Activated T-cell treated with anti-CD3 and anti-CD28 coated beads, Interleukin-2, amount 50 U/mL, for 4 hours (primary cell): ENCODE measurements at regions not wholly inside any gene's neighbourhood (a gene's known extent, or its start where the extent isn't known, plus 50 kb on each side); places are given as distances from the start of the nearest gene placed in this dataset.

ENCODE experiments used
- ATAC-seq, 2 donors: fragments of 200-7000 bp; cut with Tn5 transposase; one replicate each; pipeline ENCODE4 v1.10.0; 2021
- DNase-seq: peaks from one replicate; pipeline ENCODE4 v3.0.0-alpha.2; 2020
- H3K27me3 Mint-ChIP-seq: one replicate; pipeline ENCODE4 v1.8.0; 2021; ENCODE audit warnings: low read depth, mixed read lengths
- H3K36me3 Mint-ChIP-seq: one replicate; pipeline ENCODE4 v1.8.0; 2022; ENCODE audit warnings: mixed read lengths; ENCODE audit not compliant: insufficient read depth
- H3K4me1 Mint-ChIP-seq: one replicate; pipeline ENCODE4 v1.8.0; 2021; ENCODE audit warnings: low read depth, mixed read lengths
- H3K4me3 Mint-ChIP-seq: one replicate; pipeline ENCODE4 v1.8.0; 2021; ENCODE audit warnings: mild to moderate bottlenecking, moderate library complexity, mixed read lengths
- H3K9me3 Mint-ChIP-seq: one replicate; pipeline ENCODE4 v1.8.0; 2021; ENCODE audit warnings: mixed read lengths

DNA sequence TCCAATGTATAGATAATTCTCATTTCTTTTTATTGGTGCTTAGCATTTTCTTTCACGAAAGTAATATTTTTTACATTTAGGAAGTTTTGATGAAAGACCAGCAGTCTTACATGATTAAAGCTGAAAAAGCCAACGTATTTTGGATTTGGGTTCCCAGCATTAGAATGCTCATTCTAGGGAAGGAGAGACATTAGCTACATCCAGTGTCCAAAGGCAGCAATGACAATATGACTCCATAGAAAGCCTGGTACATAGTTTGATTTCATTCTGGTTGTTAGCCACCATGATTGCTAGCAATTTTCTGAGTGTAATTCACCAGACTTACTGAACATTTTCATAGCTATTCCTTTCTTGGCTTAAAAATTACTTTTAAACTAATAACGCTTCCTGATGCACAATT, 1397.5 kb downstream of the PCDH7 start:
- no peak for ATAC-seq
- Mint-ChIP-seq H3K9me3 (peaks cover 17% of the 10 kb centered on the region), H3K4me3 (no peak overlapping the region), H3K4me1 (no peaks in the 10 kb centered on the region), H3K27me3 (no peaks in the 10 kb centered on the region), H3K36me3 (no peaks in the 10 kb centered on the region)
- no peak for DNase-seq

DNA sequence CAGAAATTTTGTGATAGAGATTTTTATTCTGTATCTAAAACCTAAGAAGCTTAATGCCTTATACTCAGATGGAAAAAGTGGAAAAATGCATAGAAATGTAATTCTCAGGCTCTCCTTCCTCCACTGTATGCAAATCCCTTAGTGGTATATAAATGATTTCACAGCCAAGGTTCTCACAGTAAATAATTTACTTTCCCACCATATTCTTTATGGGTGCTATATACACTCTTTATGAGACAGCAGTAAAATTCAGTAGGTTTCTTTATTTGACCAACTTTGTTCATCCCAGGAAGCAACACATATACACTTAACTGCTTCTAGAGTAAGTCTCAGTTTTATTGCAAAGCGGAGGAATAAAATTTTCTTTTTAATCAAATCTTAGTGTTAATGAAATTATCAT, 1399.7 kb downstream of the PCDH7 start:
- no peaks in the 10 kb centered on the region for H3K4me1 Mint-ChIP-seq
- ATAC-seq (no peak), DNase-seq (no peak)
- no peaks in the 10 kb centered on the region for H3K27me3 Mint-ChIP-seq
- no peak overlapping the region for H3K4me3 Mint-ChIP-seq
- peaks cover 22% of the 10 kb centered on the region for H3K9me3 Mint-ChIP-seq
- no peaks in the 10 kb centered on the region for H3K36me3 Mint-ChIP-seq

DNA sequence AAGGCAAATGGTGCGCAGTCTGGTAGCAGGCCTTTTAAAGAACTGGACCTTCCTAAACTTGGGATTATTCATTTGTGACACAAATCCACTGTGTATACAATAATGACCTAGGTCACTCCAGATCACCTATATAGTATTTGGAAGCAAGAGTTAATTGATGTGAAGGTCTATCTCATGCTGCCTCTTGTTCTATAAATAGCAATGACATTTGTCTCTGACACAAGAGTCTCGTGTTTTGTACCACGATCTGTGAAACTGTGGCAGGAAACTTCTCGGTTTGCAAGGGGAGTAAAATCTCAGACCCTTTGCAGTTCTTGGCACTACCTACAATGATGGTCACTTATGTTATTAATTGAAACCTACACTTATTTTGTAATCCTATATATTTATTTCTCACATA, 1408.4 kb downstream of the PCDH7 start:
- Mint-ChIP-seq H3K9me3 (peaks cover 3% of the 10 kb centered on the region), H3K4me3 (no peak overlapping the region), H3K4me1 (no peaks in the 10 kb centered on the region), H3K36me3 (no peaks in the 10 kb centered on the region), H3K27me3 (no peaks in the 10 kb centered on the region)
- DNase-seq (no peak), ATAC-seq (no peak)

DNA sequence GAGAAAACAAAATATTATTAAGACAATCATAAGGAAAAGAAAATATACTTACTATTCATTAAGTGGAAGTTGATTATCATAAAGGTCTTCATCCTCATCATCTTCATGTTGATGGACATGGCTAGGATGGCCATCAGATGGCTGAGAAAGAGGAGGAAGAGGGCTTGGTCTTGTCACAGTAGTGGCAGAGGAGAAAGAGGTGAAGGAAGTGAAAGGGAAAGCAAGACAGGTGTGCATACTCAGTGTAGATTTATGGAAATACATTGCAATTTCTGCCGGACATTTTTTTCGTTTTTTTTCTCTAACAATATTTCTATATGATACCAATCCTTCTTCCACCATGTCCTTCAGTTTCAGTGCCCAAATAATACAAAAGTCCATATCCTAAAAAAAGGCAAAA, 1409.8 kb downstream of the PCDH7 start:
- no peak overlapping the region for H3K4me3 Mint-ChIP-seq
- H3K9me3 Mint-ChIP-seq = peaks cover 3% of the 10 kb centered on the region
- no peak for ATAC-seq
- H3K4me1 Mint-ChIP-seq = no peaks in the 10 kb centered on the region
- no peaks in the 10 kb centered on the region for H3K36me3 Mint-ChIP-seq
- no peak for DNase-seq
- no peaks in the 10 kb centered on the region for H3K27me3 Mint-ChIP-seq

DNA sequence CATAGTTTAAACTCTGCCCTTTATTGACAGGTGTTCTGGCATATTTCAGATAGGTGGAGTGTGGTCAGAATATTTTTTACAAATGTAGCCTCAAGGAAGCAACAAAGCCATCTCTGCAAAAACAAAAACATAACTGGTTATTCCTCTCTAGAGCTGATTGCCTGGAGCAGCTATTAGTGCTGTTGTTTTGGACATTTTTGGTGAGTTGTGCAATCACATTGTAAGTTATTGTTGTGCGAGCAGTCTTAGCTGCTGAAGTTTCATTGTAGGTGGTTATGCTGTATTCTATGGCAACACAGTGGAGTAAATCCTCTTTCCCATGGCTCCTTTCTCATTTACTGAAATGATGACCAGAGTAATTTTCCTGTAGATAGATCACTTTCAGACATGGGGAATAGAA, 1413.0 kb downstream of the PCDH7 start:
- DNase-seq = no peak
- Mint-ChIP-seq H3K4me1 (no peaks in the 10 kb centered on the region), H3K36me3 (no peaks in the 10 kb centered on the region), H3K4me3 (no peak overlapping the region), H3K9me3 (peaks cover 12% of the 10 kb centered on the region), H3K27me3 (no peaks in the 10 kb centered on the region)
- ATAC-seq = no peak

DNA sequence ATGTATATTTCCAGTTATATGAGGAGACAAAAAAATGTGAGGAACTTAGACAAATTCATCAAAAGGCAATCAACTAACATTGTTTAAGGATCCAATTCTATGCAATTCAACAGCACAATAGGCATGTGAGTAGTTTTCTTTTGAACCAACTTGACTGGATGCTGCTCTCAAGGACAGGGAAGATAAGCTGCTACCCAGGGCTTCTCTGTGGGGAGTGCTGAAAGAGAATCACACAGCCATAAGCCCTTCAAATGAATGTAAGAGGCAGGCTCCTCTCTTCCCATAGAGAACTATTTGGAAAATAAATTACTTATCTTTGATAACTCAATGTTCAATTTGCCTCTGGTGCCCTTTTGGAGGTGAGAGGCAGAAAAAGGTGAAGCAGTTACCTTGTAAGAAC, 1413.6 kb downstream of the PCDH7 start:
- no peak for DNase-seq
- Mint-ChIP-seq H3K4me1 (no peaks in the 10 kb centered on the region), H3K9me3 (peaks cover 12% of the 10 kb centered on the region), H3K4me3 (no peak overlapping the region), H3K27me3 (no peaks in the 10 kb centered on the region), H3K36me3 (no peaks in the 10 kb centered on the region)
- ATAC-seq = no peak

DNA sequence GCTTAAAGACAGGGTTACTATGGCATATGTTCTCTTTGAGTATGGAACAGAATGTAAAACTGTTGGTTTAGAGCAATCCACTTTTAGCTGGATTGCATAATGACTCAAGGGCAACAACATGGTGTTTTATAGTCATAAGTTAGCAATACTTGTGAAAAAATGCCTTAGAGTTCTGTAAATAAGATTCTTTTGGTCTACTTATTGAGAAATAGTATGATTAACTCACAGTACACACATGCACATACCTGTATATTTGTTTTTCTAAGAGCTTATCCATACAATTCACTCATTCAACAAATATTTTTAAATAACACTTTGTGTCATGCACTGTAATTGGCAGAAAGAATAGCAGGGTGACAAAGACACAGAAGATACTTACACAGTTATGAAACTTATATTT, 1415.5 kb downstream of the PCDH7 start:
- no peak for DNase-seq
- ATAC-seq = no peak
- Mint-ChIP-seq H3K9me3 (peaks cover 12% of the 10 kb centered on the region), H3K4me1 (no peaks in the 10 kb centered on the region), H3K27me3 (no peaks in the 10 kb centered on the region), H3K36me3 (no peaks in the 10 kb centered on the region), H3K4me3 (no peak overlapping the region)

DNA sequence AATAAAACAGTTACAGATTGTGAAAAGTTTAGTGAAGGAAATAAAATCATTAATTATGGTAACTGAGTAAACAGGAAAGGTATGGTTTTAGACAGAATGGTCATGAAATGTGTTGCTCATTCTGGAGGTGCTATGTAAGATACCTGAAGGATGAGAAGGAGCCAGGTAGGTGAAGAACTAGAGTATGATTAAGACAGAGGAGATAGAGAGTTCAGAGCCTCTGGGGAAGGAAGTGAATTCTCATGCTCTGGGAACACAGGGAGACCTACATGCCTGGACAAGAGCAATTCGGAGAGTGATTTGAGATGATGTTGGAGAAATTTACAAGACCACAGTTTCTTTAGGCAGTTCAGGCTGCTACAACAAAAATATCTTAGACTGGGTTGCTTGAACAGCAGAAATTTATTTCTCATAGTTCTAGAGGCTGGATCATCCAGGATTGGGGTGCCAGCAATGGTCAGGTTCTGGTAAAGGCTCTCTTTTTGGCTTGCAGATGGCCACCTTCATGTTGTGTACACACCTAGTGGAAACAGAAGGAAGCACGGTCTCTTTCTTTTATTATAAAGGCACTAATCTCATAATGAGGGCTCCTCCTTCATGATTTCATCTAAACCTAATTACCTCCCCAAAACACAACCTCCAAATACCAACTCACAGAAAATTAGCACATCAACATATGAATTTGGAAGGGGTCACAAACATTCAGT, 1416.1 kb downstream of the PCDH7 start:
- DNase-seq (no peak), ATAC-seq (no peak)
- Mint-ChIP-seq H3K9me3 (peaks cover 15% of the 10 kb centered on the region), H3K27me3 (no peaks in the 10 kb centered on the region), H3K36me3 (no peaks in the 10 kb centered on the region), H3K4me3 (no peak overlapping the region), H3K4me1 (no peaks in the 10 kb centered on the region)

DNA sequence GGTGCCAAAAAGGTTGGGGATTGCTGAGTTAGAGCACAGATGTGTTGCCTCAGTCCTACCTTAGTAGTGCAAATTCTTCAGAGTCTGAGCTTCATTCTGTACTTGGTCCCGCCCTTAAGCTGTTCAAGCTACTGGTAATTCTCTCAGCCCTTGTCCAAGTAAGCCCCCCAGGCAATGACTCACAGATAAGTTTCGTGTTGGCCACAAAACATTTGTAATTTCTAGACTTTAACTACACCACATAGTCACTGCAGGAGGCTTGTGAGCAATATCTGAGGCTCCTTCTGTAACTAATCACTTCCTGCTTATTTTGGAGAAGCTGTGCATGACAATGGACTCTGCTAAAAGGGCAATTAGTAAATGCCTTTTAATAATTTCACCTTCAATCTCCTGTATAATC, 1420.5 kb downstream of the PCDH7 start:
- no peaks in the 10 kb centered on the region for H3K36me3 Mint-ChIP-seq
- no peak for ATAC-seq
- H3K9me3 Mint-ChIP-seq = peaks cover 13% of the 10 kb centered on the region
- H3K4me3 Mint-ChIP-seq = no peak overlapping the region
- H3K4me1 Mint-ChIP-seq = no peaks in the 10 kb centered on the region
- H3K27me3 Mint-ChIP-seq = no peaks in the 10 kb centered on the region
- no peak for DNase-seq

DNA sequence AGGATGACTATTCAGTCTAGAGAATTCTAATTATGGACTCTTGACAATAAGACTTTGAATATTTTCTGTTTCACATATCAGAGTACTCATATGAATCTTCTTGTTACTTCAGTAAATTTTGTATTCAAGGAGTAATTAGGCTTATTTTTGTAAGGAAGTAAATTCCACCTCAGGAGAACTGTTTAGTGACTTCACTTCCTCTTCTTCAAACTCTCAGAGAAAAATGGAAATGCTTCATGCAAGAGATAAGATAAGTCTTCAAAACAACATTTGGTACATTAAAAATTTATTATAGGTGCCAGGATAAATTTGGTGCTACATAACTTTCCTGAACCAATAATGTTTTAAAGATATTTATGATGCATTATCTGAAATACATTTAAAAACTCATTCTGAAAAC, 1421.9 kb downstream of the PCDH7 start:
- no peaks in the 10 kb centered on the region for H3K27me3 Mint-ChIP-seq
- H3K36me3 Mint-ChIP-seq = no peaks in the 10 kb centered on the region
- DNase-seq = no peak

DNA sequence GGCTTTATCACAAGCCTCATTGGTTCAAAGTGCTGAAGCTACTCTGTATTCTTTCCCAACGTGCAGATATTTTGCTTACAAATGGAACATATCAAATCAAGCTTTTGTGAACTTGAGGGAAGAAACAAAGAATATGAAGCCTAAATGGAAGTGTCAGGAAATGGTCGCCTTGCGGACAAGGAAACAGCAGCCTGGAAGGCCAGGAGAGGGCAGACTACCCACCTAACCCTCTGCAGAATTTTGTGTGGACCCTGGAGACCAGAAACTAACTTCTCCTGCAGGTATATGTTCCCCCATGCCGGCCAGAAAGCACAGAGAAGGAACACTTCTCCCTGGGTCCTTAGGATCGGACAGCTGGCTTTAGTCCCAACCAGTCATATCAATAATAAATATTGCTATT, 1425.8 kb downstream of the PCDH7 start:
- no peaks in the 10 kb centered on the region for H3K27me3 Mint-ChIP-seq
- DNase-seq (no peak), ATAC-seq (no peak)
- no peak overlapping the region for H3K4me3 Mint-ChIP-seq
- peaks cover 11% of the 10 kb centered on the region for H3K9me3 Mint-ChIP-seq
- H3K4me1 Mint-ChIP-seq = no peaks in the 10 kb centered on the region
- H3K36me3 Mint-ChIP-seq = no peaks in the 10 kb centered on the region

More for the DNA sequence above, 1421.9 kb downstream of the PCDH7 start:
- Mint-ChIP-seq H3K4me1 (no peaks in the 10 kb centered on the region), H3K4me3 (no peak overlapping the region), H3K9me3 (peaks cover 9% of the 10 kb centered on the region)
- ATAC-seq = no peak

DNA sequence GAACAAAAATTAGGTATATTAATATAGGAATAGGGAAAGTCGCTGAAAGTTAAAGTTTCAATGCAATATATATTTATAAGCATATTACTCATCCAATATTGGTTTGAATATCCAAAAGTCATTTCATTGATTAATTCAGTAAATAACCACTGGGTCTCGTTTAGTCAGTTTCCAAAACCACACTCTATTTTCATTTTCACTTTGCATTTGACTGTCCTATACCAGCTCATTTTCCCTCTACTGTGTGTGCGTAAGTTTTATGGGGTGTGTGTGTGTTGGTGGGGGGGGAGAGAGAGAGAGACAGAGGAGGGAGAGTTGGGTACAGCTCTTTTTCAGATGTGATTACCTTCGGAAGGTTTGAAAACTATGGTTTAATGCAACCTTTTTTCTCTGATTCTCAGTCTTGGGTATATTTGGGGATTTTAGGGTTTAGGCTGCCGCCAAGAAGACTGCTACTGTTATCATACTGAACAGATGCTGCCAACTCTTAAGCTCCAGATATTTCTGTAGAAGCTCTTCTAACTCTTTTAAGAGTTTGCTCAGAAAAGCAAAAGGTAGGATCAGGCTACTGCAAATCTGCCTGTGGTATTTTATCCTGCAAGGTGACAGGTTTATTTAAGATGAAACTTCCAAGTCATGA, 1427.4 kb downstream of the PCDH7 start:
- H3K4me3 Mint-ChIP-seq = no peak overlapping the region
- no peak for DNase-seq

DNA sequence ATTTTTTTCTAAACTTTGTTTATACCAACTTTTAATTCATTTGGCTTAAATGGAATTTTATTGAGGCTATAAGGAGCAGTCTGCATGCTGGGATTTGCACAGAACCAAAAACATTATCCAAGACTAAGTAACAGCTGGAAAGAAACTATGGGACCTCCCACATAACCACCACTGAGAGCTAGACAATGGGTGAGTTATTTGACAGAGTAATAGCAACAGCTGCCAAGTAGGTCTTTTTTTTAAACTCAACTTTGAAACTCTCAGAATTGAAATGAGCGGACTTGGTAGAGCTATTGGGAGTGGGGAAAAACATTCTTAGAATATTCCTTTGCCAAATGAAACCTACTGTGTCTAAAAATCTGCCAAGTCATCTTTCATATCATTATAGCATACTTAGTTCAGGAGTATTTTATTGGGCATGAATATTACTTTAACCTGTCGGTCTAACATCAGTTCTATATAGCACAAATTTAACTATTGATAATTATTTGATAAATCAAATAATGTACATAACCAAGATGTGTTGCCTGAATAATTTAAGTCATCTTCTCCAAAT, 1428.0 kb downstream of the PCDH7 start:
- DNase-seq = no peak
- H3K27me3 Mint-ChIP-seq = no peaks in the 10 kb centered on the region

More for the DNA sequence above, 1427.4 kb downstream of the PCDH7 start:
- ATAC-seq = no peak
- no peaks in the 10 kb centered on the region for H3K4me1 Mint-ChIP-seq
- no peaks in the 10 kb centered on the region for H3K27me3 Mint-ChIP-seq
- H3K9me3 Mint-ChIP-seq = peaks cover 10% of the 10 kb centered on the region
- H3K36me3 Mint-ChIP-seq = no peaks in the 10 kb centered on the region

DNA sequence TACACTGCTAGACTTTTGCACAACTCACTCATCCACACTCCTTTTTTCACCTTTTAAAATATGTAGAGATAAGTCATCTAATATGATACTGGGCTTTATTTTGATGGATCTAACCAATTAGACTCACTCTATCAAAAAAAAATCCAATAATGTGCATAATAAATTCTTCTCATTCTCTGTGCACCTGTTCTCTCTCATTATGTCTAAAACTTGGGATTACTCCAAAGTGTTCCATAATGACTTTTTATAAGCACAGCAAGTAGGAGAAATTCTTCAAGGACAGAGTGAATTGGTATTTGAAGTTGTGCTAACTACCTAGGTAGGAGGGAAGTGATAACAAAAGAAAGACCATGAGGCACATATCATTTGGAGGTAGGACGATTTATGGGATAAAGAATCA, 1438.8 kb downstream of the PCDH7 start:
- H3K4me3 Mint-ChIP-seq = no peak overlapping the region
- no peak for DNase-seq
- H3K4me1 Mint-ChIP-seq = no peaks in the 10 kb centered on the region
- no peak for ATAC-seq
- H3K36me3 Mint-ChIP-seq = no peaks in the 10 kb centered on the region
- no peaks in the 10 kb centered on the region for H3K27me3 Mint-ChIP-seq
- H3K9me3 Mint-ChIP-seq = peaks cover 10% of the 10 kb centered on the region

More for the DNA sequence above, 1428.0 kb downstream of the PCDH7 start:
- H3K4me1 Mint-ChIP-seq = no peaks in the 10 kb centered on the region
- ATAC-seq = no peak
- H3K4me3 Mint-ChIP-seq = no peak overlapping the region
- H3K9me3 Mint-ChIP-seq = peaks cover 10% of the 10 kb centered on the region
- H3K36me3 Mint-ChIP-seq = no peaks in the 10 kb centered on the region

DNA sequence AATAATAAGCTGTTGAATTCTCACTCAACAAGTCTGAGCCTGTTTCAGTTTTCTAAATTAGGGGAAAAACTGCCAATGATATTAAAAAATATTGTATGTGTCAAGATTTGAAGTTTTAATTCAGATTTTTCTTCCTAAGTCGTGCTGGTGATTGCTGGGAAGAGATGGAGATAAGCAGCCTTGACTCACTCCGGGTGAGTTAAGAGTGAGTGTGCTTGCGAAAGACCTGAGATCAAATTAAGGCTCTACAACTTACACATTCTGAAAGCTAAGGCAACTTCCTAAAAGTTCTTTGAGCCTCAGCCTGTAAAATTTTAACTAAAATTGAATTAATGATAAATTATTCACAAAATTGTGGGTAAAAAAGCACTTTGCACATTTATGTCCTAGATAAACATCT, 1441.2 kb downstream of the PCDH7 start:
- H3K27me3 Mint-ChIP-seq = no peaks in the 10 kb centered on the region
- H3K9me3 Mint-ChIP-seq = peaks cover 4% of the 10 kb centered on the region
- ATAC-seq = no peak
- no peaks in the 10 kb centered on the region for H3K36me3 Mint-ChIP-seq
- H3K4me3 Mint-ChIP-seq = no peak overlapping the region
- DNase-seq = no peak
- no peaks in the 10 kb centered on the region for H3K4me1 Mint-ChIP-seq
